ENCODE measurements at regions not wholly inside any gene's neighbourhood (a gene's known extent, or its start where the extent isn't known, plus 50 kb on each side); places are given as distances from the start of the nearest gene placed in this dataset.

GRCh38 chr13:102933523-102933922, 87.7 kb downstream of the ERCC5 start:
- no peak for DNase-seq (ENCODE audit: low read depth)

GRCh38 chr13:102933122-102933521, 87.3 kb downstream of the ERCC5 start:
- DNase-seq (ENCODE audit: low read depth), result no peak

GRCh38 chr13:102932331-102932730, 86.5 kb downstream of the ERCC5 start:
- no peak for DNase-seq (ENCODE audit: low read depth)

- no peak for DNase-seq (ENCODE audit: low read depth)
These were observed 84.7 kb downstream of the ERCC5 start for GRCh38 chr13:102930566-102930965.

- no peak for DNase-seq (ENCODE audit: low read depth)
These were observed 83.3 kb downstream of the ERCC5 start for GRCh38 chr13:102928941-102929675.
